HG03558 (cell line): ENCODE measurements at regions not wholly inside any gene's neighbourhood (a gene's known extent, or its start where the extent isn't known, plus 50 kb on each side); places are given as distances from the start of the nearest gene placed in this dataset.

Source experiments
- ATAC-seq: cut with Tn5 transposase; IDR thresholded peaks from one replicate; pipeline ENCODE4 v1.9.1; 2021; ENCODE audit warnings: moderate number of reproducible peaks; ENCODE audit not compliant: unreplicated experiment; ENCODE audit errors: extremely low read depth

DNA sequence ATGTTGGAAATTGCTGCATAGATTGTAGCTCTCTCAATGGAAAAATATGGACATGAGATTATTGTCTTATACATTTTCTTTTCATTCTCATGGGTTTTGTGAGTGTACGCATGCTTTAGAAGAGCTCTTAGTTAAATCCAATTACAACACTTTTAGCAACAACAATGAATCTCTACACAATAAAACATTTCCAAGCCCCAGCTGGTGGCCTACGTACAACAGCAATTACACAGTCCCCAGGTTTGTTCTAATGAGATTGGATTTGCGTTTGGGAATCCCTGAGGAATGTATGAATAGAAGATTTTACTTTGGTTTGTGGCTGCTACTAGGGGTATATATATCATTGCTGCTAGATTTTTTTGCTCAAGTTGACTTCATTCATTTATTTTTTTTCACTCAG lies 98.6 kb downstream of the FHDC1 start:
- no peak for ATAC-seq

- ATAC-seq = no peak
These were observed 100.9 kb downstream of the FHDC1 start for GRCh38 chr4:153036931-153037482.

DNA sequence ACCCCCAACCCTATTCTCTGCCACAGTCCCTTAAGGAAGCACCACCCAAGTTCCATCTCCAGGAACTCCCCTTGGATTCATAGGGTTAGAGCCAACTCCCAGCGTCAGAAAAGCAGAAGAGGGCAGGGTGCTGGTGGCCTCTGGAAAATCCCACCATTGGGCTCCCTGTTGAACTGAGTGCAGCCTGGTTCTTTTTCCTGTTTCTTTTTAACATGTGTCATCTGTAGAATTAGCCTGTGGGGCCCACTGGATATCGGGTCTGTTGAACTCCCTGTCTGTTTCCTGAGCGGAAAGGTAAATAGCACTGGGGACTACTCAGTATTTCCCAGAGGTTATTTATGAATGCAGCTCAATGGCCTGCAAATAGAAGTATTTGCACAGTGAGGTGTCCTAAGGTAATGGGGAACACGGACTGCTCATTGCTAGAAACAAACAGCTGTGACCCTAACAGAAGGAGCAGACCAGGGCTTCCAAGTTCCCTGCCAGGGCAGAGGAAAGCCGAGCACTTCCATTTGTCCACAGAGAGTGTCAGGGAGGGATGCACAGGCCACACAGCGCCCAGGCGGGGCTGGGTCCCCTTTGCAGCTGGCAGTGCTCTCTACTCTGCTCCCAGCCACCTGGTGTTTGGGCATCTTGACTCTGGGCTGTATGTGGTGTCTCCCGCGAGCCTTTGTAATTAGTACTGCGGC lies 102.6 kb downstream of the FHDC1 start:
- ATAC-seq = no peak

DNA sequence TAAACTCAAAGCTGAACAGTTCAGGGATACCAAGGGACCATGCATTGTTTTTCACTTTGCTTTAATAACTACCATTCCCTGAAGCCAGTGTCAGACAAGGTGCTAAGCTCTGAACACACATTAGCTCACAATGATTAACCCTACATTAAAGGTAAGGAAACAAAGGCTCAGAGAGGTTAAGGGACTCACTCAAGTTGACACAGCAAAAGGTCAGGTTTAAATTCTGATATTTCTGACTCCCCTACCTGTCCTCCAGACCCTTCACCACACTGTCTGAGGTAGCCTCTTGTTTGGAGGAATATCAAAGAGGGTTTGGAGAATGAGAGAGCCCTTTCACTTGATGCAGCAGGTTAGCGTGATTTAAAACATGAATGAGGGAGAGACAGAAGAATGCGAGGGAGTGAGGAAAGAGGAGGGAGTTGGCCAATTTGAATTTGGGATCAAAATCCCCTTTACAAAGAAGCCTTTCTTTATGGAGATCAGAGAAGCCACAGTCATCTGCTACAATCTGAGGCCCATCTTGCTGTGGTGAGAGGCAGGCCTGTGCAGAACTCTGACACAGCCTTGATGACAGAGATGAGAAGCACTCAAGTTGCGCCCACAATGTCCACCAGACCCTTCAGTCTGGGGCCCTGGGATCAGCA lies 103.5 kb downstream of the FHDC1 start:
- ATAC-seq = no peak

- no peak for ATAC-seq
These were observed 104.6 kb downstream of the FHDC1 start for GRCh38 chr4:153040677-153041076.

DNA sequence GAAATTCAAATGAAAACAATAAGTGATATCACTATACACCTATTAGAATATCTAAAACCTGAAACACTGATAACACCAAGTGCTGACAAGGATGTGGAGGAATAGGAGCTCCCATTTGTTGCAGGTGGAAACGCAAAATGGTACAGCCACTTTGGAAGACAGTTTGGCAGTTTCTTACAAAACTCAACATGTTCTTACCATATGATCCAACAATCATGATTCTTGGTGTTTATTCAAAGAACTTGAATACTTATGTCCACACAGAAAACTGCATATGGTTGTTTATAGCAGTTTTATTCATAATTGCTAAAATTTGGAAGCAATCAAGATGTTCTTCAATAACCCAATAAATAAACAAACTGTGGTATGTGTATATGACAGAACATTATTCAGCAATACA lies 107.9 kb downstream of the FHDC1 start:
- no peak for ATAC-seq

- ATAC-seq = no peak
These were observed 109.2 kb downstream of the FHDC1 start for GRCh38 chr4:153045111-153045982.

DNA sequence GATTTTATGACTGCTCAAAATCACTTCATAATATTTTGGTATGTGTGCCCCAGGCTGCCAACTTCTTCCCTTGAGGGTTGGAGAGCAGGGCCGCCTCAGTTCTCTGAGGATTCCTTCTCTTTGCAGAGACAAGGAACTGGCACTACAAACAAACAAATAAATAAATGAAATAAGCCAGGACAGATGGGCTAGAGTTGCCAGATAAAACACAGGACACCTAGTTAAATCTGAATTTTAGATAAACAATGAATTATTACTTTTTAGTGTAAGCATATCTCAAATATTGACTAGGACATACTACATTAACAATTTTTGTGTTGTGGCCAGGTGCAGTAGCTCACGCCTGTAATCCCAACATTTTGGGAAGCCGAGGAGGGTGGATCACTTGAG lies 122.5 kb downstream of the FHDC1 start:
- ATAC-seq = no peak

- ATAC-seq = no peak
These were observed 124.1 kb downstream of the FHDC1 start for GRCh38 chr4:153060196-153060595.

- ATAC-seq = no peak
These were observed 125.8 kb downstream of the FHDC1 start for GRCh38 chr4:153061971-153062370.

DNA sequence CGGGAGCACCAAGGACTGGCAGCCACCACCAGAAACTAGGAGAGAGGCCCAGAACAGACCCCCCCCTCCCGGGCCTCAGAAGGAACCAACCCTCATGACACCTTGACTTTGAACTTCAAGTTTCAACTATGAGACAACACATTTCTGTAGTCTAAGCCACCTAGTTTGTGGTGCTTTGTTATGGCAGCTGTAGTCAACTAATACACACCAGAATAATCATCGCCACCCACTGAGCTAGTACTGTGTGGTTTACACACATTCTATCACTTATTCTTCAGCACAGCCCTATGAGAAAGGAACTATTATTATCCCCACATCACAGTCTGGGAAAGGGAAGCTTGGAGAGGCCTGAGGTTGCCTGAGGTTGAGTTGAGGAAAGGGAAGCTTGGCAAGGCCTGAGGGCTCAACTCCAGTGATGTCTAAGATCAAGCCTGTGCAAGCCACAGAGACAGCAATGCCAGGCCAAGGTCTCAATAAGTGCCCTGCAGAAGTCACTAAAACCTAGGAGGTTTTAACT lies 126.6 kb downstream of the FHDC1 start:
- ATAC-seq = no peak

DNA sequence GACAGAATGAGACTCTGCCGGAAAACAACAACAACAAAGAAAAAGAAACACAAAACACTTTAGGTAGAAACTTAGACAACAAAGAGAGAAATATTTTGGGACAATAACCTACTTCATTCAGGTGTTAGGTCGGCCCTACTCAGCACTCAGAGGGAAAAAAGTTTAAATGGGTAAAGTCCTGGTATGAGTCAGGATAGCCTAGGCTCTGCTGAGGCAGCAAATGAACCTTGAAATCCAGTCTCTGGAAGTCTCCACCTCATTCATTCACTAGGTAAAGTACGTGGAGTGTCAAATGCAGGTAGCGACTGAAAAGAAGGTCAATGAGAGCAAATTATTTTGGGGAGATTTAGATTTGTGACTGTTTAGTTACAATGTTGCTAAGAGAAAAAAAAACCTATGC lies 127.4 kb downstream of the FHDC1 start:
- ATAC-seq = no peak

DNA sequence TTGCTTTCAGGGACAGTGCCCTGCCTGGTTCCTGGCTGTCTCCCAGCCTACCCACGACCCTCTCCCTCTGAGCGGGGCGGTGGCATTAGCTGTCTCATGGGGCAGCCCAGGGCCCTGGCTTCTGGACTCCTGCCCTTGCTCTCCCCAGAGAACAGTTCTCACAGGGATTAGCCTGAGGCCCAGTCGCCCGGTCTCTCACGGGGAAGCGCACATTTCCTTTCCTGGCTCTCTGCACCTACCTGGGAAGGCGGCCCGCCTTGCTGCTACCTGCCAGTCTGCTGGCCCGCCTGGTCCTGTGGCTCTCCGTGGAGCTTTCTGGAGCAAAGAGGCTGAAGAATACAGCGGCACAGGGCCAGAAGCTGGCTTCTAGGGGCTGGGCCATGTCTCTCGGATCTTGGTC lies 128.4 kb downstream of the FHDC1 start:
- ATAC-seq = no peak

DNA sequence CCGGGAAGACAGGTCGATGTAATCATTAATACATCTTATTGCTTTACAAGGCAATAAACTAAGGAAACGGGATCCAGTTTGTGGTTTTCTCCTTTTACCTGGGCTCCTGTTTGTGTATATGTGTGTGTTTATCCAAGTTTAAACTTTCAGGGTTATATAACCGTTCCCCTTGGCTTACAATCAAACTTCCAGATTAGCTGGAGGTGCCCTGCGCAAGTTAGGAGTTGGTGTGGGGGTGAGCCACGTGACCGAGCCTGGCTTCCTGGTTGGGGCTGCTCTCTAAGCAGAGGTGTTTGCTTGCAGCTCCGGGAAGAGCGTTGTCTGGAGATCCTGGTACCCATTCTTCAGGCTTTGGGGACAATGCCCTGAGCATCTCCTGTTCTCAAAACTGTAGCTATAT lies 129.2 kb downstream of the FHDC1 start:
- no peak for ATAC-seq

- ATAC-seq = no peak
These were observed 131.3 kb downstream of the FHDC1 start for GRCh38 chr4:153067376-153067775.

DNA sequence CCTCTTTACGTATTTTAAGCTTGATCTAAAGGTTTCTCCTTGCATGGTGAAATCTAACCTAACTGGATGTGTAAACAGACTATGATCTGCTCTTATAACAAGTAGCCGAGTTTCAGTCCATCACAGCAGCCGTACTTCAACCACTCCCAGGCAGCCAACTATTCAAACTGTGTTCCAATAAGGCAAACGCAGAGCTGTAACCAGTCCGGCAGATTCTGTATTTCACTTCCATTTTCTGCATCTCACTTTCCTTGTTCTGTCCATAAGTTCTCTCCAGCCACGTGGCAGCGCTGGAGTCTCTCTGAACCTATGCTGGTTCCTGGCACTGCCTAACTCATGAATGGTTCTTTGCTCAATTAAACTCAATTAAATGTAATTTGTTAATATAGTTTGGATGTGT lies 132.6 kb downstream of the FHDC1 start:
- ATAC-seq = no peak

DNA sequence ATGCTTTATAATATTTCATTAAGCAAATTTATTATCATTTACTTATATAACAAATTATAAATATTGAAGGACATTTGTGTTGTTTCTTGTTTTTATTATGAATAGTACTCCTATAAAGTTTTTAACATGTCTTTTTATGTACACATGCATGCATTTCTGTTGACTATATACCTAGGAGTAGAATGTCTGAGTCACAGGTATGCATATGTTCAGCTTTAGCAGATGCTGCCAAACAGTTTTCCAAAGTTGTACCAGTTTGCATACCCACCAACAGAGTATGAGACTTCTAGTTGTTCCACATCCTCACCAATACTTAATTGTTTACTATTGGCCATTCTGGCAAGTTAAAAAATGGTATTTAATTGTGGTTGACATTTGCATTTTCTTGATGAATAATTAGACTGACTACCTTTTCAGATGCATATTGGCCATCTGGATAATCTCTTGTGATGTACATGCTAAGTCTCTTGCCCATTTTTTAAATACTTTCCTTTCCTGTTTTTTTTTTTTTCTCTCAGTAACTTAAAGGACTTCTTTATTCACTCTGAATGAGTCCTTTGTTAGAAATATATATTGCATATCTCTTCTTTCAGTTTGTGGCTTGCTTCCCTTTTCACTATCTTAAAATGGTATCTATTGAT lies 132.2 kb upstream of the TRIM2 start:
- no peak for ATAC-seq

DNA sequence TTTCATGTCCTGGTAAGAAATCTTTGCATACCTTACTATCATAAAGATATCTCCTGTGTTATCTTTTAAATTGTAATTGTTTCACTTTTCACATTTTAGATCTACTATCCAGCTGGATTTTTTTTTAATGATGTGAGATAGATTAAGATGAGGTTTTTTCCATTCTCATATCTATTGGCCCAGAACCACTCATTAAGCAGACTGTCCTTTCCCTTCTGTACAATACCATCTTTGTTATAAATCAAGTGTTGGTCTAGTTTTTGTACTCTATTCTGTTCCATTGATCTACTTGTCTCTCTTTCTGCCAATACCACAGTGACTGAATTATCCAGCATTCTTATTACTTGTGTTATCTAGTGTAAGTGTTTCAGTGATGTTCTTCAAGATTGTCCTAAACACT lies 131.6 kb upstream of the TRIM2 start:
- ATAC-seq = no peak

DNA sequence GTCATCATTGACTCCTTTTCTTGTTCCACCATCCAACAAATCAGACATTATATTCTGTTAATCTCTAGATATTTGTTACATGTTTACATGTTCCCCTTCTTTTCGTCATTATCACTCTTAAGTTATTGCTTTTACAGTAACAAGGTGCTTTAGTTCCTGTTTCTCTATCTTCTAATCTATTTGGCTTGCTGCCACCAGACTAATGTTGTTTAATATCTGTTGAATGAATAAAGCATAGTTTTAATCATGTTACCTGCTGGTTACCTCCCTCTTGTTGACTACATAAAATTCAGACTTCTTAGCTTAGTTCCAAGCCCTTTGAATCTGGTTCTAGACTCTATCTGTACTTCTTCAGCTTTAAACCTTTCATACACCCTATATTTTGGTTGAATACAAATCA lies 129.8 kb upstream of the TRIM2 start:
- ATAC-seq = no peak

DNA sequence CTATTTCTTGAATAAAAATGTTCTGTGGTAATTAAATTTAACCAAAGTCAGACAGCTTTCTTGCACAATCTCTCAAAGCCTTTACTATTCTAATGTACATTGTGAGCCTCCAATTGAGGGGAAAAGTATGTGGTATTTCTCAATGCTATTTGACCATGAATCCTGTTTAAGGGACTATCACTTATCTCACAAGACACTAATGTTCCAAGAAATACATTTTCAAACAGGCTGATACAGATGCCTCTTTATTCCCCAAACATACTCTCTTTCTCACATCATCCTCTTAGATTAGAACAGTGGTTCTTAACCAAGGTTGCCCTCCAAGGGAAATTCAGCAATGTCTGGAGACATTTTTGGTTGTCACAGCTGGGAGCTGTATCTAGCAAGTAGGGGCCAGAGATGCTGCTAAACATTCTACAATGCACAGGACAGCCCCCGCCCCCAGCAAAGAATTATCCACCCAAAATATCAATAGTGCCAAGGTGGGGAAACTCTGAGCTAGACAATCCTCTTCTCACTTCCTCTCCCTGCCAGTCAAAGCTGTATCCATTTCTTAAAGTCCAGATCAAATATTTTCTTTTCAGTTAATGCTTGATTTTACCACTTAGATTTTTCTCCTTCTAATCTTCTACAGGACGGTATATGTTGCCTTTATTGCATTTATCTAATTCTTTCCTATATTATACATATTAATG lies 129.2 kb upstream of the TRIM2 start:
- ATAC-seq = no peak
